ENCODE measurements at regions not wholly inside any gene's neighbourhood (a gene's known extent, or its start where the extent isn't known, plus 50 kb on each side); places are given as distances from the start of the nearest gene placed in this dataset.

GRCh38 chr6:145142958-145143357 lies 592.4 kb downstream of the EPM2A start:
- no CpG with 5 or more reads among the region's 1 CpG for WGBS (ENCODE audit: insufficient coverage)
- no peak overlapping the region for H3K27ac Mint-ChIP-seq
- no peaks in the 10 kb centered on the region for H4K20me1 ChIP-seq (ENCODE audit: control insufficient read depth, insufficient read depth, low read length, poor library complexity, severe bottlenecking)
- H3K79me2 ChIP-seq (ENCODE audit: control insufficient read depth, insufficient read depth, low read length): no peaks in the 10 kb centered on the region
- H3K27me3 Mint-ChIP-seq: no peaks in the 10 kb centered on the region
- DNase-seq: no peak
- H3K9me3 Mint-ChIP-seq (ENCODE audit: insufficient read depth): no peaks in the 10 kb centered on the region
- CTCF ChIA-PET: no interaction called here
- no peak overlapping the region for H3K4me2 ChIP-seq (replicated peaks; ENCODE audit: low read depth, low read length, poor library complexity, severe bottlenecking)
- no peaks in the 10 kb centered on the region for H3K4me1 ChIP-seq (ENCODE audit: control insufficient read depth in 2 of 2, insufficient read depth in 2 of 2, low read length in 2 of 2)
- POLR2A ChIA-PET: no interaction called here
- intact Hi-C loops (cut with micrococcal nuclease): no loop called here
- no peak overlapping the region for H3K4me3 Mint-ChIP-seq
- H3K27me3 ChIP-seq (replicated peaks in 1 of 4; ENCODE audit: control extremely low read depth in 1 of 4, control insufficient read depth in 3 of 4, insufficient read depth in 4 of 4, low read length in 3 of 4): peaks cover 0 to 3% (median 0%) of the 10 kb centered on the region in 4 experiments
- no peaks in the 10 kb centered on the region for H3K4me1 Mint-ChIP-seq
- H2AFZ ChIP-seq (ENCODE audit: insufficient read depth, low read depth, low read length, poor library complexity, severe bottlenecking): no peak overlapping the region
- no peak for ATAC-seq (ENCODE audit: low read depth)
- no peak overlapping the region for H3K27ac ChIP-seq (ENCODE audit: low read length in 2 of 2)
- no peaks in the 10 kb centered on the region for H3K9me3 ChIP-seq (ENCODE audit: control extremely low read depth in 1 of 3, control insufficient read depth in 2 of 3, insufficient read depth in 1 of 3, low read length in 2 of 3)
- no peaks in the 10 kb centered on the region for H3K36me3 ChIP-seq (replicated peaks in 1 of 2; ENCODE audit: control extremely low read depth in 1 of 2, control insufficient read depth in 1 of 2, extremely low read depth in 1 of 2, insufficient read depth in 2 of 2, low read length in 1 of 2)
- H3K4me3 ChIP-seq (ENCODE audit: control extremely low read depth in 1 of 5, extremely low read depth in 1 of 5, insufficient read depth in 1 of 5, low read depth in 2 of 5, low read length in 4 of 5): no peak overlapping the region
- H3K9ac ChIP-seq (ENCODE audit: low read length): no peak overlapping the region
- TF ChIP-seq EZH2 (IDR thresholded peaks at IDR 0.05; ENCODE audit: borderline replicate concordance, insufficient read depth, low read depth, low read length, poor library complexity, severe bottlenecking) (no peak), CTCF (IDR thresholded peaks at IDR 0.05) (no peak)

- no peaks in the 10 kb centered on the region for H3K4me1 ChIP-seq (ENCODE audit: control insufficient read depth in 2 of 2, insufficient read depth in 2 of 2, low read length in 2 of 2)
- no peak overlapping the region for H2AFZ ChIP-seq (ENCODE audit: insufficient read depth, low read depth, low read length, poor library complexity, severe bottlenecking)
- ChIA-PET POLR2A (no interaction called here), CTCF (no interaction called here)
- no CpG with 5 or more reads among the region's 3 CpGs for WGBS (ENCODE audit: insufficient coverage)
- H3K4me3 ChIP-seq (ENCODE audit: control extremely low read depth in 1 of 5, extremely low read depth in 1 of 5, insufficient read depth in 1 of 5, low read depth in 2 of 5, low read length in 4 of 5): no peak overlapping the region
- no peaks in the 10 kb centered on the region for H3K9me3 Mint-ChIP-seq (ENCODE audit: insufficient read depth)
- H3K4me2 ChIP-seq (replicated peaks; ENCODE audit: low read depth, low read length, poor library complexity, severe bottlenecking): no peak overlapping the region
- no peak overlapping the region for H3K4me3 Mint-ChIP-seq
- DNase-seq (no peak), ATAC-seq (ENCODE audit: low read depth) (no peak)
- H3K36me3 ChIP-seq (replicated peaks in 1 of 2; ENCODE audit: control extremely low read depth in 1 of 2, control insufficient read depth in 1 of 2, extremely low read depth in 1 of 2, insufficient read depth in 2 of 2, low read length in 1 of 2): no peaks in the 10 kb centered on the region
- H3K9ac ChIP-seq (ENCODE audit: low read length): no peak overlapping the region
- H3K4me1 Mint-ChIP-seq: no peaks in the 10 kb centered on the region
- no peak for TF ChIP-seq CTCF (IDR thresholded peaks at IDR 0.05)
- no peak for TF ChIP-seq EZH2 (IDR thresholded peaks at IDR 0.05; ENCODE audit: borderline replicate concordance, insufficient read depth, low read depth, low read length, poor library complexity, severe bottlenecking)
- no peaks in the 10 kb centered on the region for H3K79me2 ChIP-seq (ENCODE audit: control insufficient read depth, insufficient read depth, low read length)
- intact Hi-C loops (cut with micrococcal nuclease): no loop called here
- no peaks in the 10 kb centered on the region for H3K27me3 Mint-ChIP-seq
- no peaks in the 10 kb centered on the region for H3K9me3 ChIP-seq (ENCODE audit: control extremely low read depth in 1 of 3, control insufficient read depth in 2 of 3, insufficient read depth in 1 of 3, low read length in 2 of 3)
- no peak overlapping the region for H3K27ac Mint-ChIP-seq
- H4K20me1 ChIP-seq (ENCODE audit: control insufficient read depth, insufficient read depth, low read length, poor library complexity, severe bottlenecking): no peaks in the 10 kb centered on the region
- H3K27ac ChIP-seq (ENCODE audit: low read length in 2 of 2): no peak overlapping the region
- peaks cover 0 to 3% (median 0%) of the 10 kb centered on the region in 4 experiments for H3K27me3 ChIP-seq (replicated peaks in 1 of 4; ENCODE audit: control extremely low read depth in 1 of 4, control insufficient read depth in 3 of 4, insufficient read depth in 4 of 4, low read length in 3 of 4)
Observed at GRCh38 chr6:145143379-145143778, 591.9 kb downstream of the EPM2A start.
